ENCODE measurements at regions not wholly inside any gene's neighbourhood (a gene's known extent, or its start where the extent isn't known, plus 50 kb on each side); places are given as distances from the start of the nearest gene placed in this dataset.

GRCh38 chr12:71297930-71298329 lies 140.1 kb upstream of the TSPAN8 start:
- TF ChIP-seq CTCF (IDR thresholded peaks at IDR 0.05) (no peak), EP300 (IDR thresholded peaks at IDR 0.05) (no peak)
